Thyroid gland (tissue), 4 donors: ENCODE measurements at regions not wholly inside any gene's neighbourhood (a gene's known extent, or its start where the extent isn't known, plus 50 kb on each side); places are given as distances from the start of the nearest gene placed in this dataset.

Experiments
- CTCF ChIP-seq, 6 experiments: fragments of 200-600 bp in 3 of 6; fragments of 450-650 bp in 3 of 6; sonication (generic) in 3 of 6; IDR thresholded peaks; one replicate each; pipeline ENCODE4 v1.5.1; 2016 to 2019; ENCODE audit warnings: antibody characterized with exemption in 6 of 6, mild to moderate bottlenecking in 2 of 6, inconsistent platforms in 1 of 6, moderate library complexity in 1 of 6
- POLR2A ChIP-seq, 2 donors: fragments of 450-650 bp; IDR thresholded peaks; one replicate each; pipeline ENCODE4 v1.6.1; 2017; ENCODE audit warnings: antibody characterized with exemption in 2 of 2, mild to moderate bottlenecking in 2 of 2, moderate library complexity in 1 of 2

- TF ChIP-seq POLR2A (IDR thresholded peaks at IDR 0.05) (no peak), CTCF (IDR thresholded peaks at IDR 0.05) (no peak)
Measured at GRCh38 chr17:77858291-77859034, 100.0 kb upstream of the TNRC6C start.
